ENCODE measurements at regions not wholly inside any gene's neighbourhood (a gene's known extent, or its start where the extent isn't known, plus 50 kb on each side); places are given as distances from the start of the nearest gene placed in this dataset.
A peak's percentile ranks its signal among the peaks of the same experiment; 100 is the strongest.
"Not testable (repeated sequence)": the region's sequence is repeated elsewhere in the genome, so short reads cannot be mapped to it uniquely, and the experiment has no call there.

- H3K27me3 ChIP-seq = no peaks in the 10 kb centered on the region
- ATAC-seq (no peak), DNase-seq (no peak)
- H3K36me3 ChIP-seq = no peaks in the 10 kb centered on the region
- no peak overlapping the region for H3K4me3 ChIP-seq
- intact Hi-C loops (cut with DNase I) = no loop called here
- TF ChIP-seq CTCF (IDR thresholded peaks at IDR 0.05) = no peak
- no peaks in the 10 kb centered on the region for H3K9me3 ChIP-seq
- no peak overlapping the region for H3K27ac ChIP-seq
- no peaks in the 10 kb centered on the region for H3K4me1 ChIP-seq
Measured at GRCh38 chr2:49621016-49621415, 466.7 kb upstream of the FSHR start.

DNA sequence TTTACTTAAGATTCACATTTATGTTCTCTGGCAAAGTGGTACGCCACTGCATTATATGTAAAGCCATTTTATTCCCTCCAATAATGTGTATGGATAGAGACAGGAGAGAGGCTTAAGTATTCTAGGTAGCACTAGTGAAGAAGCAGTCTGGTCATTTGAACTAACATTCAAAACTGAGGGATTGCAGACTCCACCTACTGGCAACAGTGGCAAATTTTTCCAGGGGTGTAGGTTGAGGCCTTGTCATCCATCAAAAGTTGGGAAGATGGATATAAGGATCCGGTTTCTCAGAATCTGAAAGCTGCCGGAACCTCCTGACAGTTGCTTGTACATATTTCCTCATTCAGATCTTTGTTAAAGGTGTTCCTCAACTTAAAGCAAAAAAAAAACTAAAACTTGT, 465.5 kb upstream of the FSHR start:
- Histone ChIP-seq H3K36me3 (no peaks in the 10 kb centered on the region), H3K27me3 (no peaks in the 10 kb centered on the region), H3K9me3 (no peaks in the 10 kb centered on the region), H3K4me3 (no peak overlapping the region), H3K27ac (no peak overlapping the region), H3K4me1 (no peaks in the 10 kb centered on the region)
- intact Hi-C loops (cut with DNase I) = no loop called here
- ATAC-seq (no peak), DNase-seq (no peak)
- TF ChIP-seq CTCF (IDR thresholded peaks at IDR 0.05) = no peak

DNA sequence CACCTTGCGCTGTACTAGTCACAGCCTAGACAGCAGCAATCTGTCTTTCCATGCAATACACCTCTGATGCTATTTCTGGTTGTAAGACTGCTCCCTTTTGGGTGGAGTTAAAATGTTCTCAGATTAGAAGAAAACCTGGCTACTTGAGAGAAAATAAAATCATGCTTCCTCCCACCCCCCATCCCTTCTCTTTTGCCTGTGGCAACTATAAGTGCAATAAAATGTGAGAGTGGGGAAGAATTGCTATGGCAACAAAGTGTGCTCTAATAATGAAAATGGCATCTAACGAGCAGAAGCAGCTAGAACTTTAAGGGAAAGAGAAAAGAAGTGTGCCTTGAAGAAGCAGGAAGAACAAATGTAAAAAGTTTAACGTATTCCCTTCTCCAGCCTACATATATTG, 464.2 kb upstream of the FSHR start:
- intact Hi-C loops (cut with DNase I) = no loop called here
- H3K4me3 ChIP-seq = no peak overlapping the region
- ATAC-seq = no peak

GRCh38 chr2:49616800-49617199, 462.5 kb upstream of the FSHR start:
- intact Hi-C loops (cut with DNase I) = no loop called here
- H3K4me1 ChIP-seq = no peaks in the 10 kb centered on the region
- no peak overlapping the region for H3K4me3 ChIP-seq
- DNase-seq (no peak), ATAC-seq (peak; percentile 56)
- no peaks in the 10 kb centered on the region for H3K9me3 ChIP-seq
- TF ChIP-seq CTCF (IDR thresholded peaks at IDR 0.05) = peak; percentile 39
- H3K27me3 ChIP-seq = no peaks in the 10 kb centered on the region
- no peak overlapping the region for H3K27ac ChIP-seq
- no peaks in the 10 kb centered on the region for H3K36me3 ChIP-seq

More for the DNA sequence above, 464.2 kb upstream of the FSHR start:
- Histone ChIP-seq H3K4me1 (no peaks in the 10 kb centered on the region), H3K27me3 (no peaks in the 10 kb centered on the region), H3K9me3 (no peaks in the 10 kb centered on the region), H3K36me3 (no peaks in the 10 kb centered on the region), H3K27ac (no peak overlapping the region)
- TF ChIP-seq CTCF (IDR thresholded peaks at IDR 0.05) = no peak
- no peak for DNase-seq

DNA sequence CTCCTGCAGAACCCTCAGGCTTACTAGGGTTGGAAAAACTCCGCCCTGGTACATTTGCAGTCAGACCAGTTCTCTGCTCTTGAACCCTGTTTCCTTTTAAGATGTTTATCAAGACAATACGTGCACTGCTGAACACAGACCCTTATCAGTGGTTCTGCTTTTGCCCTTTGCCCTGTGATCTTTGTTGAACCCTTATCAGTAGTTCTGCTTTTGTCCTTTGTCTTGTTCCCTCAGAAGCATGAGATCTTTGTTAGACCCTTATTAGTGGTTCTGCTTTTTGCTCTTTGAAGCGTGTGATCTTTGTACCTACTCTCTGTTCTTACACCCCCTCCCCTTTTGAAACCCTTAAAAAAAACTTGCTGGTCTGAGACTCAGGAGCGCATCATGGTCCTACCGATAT, 457.5 kb upstream of the FSHR start:
- H3K27me3 ChIP-seq; H3K4me3 ChIP-seq; H3K27ac ChIP-seq; DNase-seq; ATAC-seq; H3K9me3 ChIP-seq; H3K36me3 ChIP-seq; H3K4me1 ChIP-seq; intact Hi-C loops (cut with DNase I): not testable (repeated sequence)

DNA sequence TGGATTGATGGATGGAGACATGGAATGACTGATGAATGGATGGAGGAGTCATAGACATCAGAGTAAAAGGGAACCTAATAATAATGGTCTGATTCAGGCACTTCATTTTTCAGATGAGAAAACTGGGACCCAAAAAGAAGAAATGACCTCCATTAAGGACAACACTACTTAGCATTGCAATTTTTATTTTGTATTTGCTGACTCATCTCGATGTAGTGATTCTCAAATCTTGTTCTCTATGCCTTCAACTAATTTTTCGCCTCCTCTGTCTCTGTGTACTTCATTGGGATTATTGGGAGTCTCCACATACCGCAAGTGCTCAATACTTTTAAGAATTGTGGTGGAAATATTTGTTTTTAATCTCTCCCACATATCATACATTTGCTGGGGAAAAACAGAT, 446.2 kb upstream of the FSHR start:
- no peaks in the 10 kb centered on the region for H3K9me3 ChIP-seq
- no peaks in the 10 kb centered on the region for H3K36me3 ChIP-seq
- ATAC-seq (no peak), DNase-seq (no peak)
- intact Hi-C loops (cut with DNase I) = no loop called here
- TF ChIP-seq CTCF (IDR thresholded peaks at IDR 0.05) = no peak
- no peak overlapping the region for H3K4me3 ChIP-seq
- no peaks in the 10 kb centered on the region for H3K4me1 ChIP-seq
- no peak overlapping the region for H3K27ac ChIP-seq
- no peaks in the 10 kb centered on the region for H3K27me3 ChIP-seq

All from upper lobe of right lung (tissue), 1 donor.